Raji (cell line): ENCODE measurements at regions not wholly inside any gene's neighbourhood (a gene's known extent, or its start where the extent isn't known, plus 50 kb on each side); places are given as distances from the start of the nearest gene placed in this dataset.

Experiments used
- POLR2A ChIP-seq: IDR thresholded peaks from 2 replicates; pipeline ENCODE4 v1.6.1; 2011; ENCODE audit warnings: low read depth, low read length, control low read depth; ENCODE audit not compliant: insufficient read depth

DNA sequence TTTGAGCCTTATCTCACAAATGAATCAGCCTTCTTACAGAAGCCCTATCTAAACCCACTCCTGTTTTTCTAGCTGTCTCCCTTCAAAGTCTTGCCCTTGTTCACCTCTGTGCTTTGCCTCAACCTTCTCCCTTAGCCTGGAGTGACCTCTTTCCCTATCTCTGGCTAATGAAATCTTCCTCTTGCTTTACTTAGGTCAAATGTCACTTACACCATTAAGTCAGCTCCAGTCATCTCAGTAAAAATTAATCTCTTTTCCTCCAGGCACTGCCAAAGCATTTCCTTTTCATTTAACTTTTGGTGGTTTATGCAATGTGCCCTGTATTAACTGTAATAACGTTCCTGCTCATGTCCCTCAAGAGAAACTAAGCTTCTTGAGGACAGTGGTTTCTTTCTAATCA lies 596.5 kb upstream of the MIR17HG start:
- TF ChIP-seq POLR2A: no peak

DNA sequence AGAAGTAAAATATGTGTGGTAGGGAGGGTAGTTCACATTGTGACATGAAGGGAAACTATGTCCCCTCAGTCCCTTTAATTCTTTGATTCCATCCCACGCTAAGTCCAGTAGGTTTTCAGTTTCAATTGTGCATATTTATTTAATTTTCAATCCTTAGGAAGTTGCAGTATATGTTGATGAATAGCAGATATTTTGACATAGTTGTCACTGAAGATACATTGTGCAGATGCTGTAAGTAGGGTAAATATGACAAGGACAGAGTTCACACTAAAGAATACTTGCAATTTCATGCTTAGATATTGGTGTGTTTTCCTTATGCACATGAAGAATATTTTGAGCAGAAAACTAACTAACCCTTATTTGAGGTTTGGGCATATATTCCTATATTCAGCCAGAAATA lies 595.4 kb upstream of the MIR17HG start:
- TF ChIP-seq POLR2A: no peak

DNA sequence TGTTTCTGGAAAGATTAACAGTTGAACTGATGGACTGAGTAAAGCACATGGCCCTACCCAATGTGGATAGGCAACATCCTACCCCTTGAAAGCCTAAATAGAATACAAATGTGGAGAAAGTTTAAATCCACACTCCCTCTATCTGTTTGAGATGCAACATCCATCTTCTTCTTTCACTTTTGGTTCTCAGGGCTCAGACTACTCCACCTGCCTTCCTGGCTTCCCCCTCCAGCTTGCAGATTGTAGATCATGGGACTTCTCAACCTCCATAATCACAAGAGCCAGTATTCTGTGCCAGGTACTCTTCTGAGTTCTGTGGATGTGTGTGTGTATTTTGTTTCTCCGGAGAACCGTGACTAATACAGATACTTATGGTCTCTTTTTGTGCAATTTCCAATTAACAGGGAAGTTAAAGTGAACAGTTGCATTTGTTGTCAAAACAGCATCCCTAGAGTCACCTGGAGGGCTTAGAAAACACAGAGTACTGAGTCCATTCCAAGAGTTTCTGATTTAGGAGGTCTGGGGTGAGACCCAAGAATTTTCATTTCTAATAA lies 590.3 kb upstream of the MIR17HG start:
- no peak for TF ChIP-seq POLR2A

DNA sequence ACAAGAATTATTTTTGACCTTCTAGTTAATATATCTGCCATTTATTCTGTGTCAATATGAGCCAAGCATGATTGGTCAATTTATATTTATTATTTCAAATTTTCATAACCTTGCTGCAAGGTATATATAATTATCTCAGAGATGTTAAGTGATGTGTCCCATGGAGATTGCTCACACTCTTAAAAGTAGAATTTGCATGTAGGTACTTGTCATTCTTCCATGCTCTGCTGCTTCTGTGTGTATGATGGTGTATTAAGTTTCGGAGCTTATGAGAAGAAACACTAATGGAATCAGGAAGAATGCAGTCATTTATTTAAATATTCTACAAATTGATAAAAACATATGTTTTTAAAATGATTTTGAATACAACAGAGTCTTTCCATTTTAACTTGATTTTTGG lies 586.8 kb upstream of the MIR17HG start:
- TF ChIP-seq POLR2A: no peak

DNA sequence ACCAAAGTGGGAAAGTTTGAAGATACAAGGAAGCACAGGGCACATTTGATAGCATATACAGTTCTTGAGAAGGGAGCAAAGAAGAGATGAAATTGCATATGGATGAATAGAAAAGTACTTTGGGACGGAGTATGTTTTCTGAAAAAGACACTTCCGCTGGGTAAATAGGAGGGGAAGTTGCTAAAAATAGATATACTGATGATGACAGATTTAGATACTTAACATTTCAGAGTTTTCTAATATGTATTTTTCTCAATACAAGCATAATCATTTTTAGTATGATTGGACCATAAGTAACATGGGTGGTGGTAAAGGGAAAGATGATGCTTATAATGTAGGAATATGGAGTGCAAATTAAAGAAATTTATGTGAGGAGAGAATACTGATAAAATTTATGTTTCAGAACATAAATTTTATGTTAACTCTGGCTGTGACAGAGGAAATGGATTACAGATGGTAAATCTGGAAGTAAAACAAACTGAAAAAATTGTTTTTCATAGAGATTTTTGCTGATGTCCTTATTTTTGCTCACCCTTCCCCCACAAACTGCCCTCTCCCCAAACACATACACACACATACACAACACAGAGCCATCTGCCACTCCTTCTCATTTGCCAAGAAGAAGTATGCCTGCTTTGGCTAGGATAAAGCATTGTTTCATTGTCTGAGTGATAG lies 583.9 kb upstream of the MIR17HG start:
- TF ChIP-seq POLR2A: no peak

DNA sequence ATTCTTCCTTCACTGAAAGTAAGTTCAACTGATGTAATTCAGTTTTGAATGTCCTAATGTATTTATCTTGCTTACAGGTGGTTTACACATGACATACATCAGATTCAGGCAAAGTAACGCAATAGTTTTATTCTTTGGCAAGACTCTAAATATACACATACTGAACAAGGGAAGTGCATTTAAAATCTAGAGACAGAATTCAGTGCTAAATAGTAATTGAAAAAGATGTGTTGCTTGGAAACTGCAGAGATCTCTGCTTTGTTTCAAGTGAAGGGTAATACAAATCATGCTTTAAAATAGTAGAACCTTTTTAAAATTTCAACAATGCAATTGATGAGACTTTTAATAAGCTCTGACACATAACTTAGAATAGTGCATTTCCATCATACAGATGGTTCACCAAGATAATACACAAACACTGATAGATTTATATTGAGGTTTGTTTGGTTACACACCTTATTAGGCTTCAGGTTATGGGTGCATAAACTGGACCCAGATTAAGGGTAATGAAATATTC lies 581.0 kb upstream of the MIR17HG start:
- TF ChIP-seq POLR2A: no peak

DNA sequence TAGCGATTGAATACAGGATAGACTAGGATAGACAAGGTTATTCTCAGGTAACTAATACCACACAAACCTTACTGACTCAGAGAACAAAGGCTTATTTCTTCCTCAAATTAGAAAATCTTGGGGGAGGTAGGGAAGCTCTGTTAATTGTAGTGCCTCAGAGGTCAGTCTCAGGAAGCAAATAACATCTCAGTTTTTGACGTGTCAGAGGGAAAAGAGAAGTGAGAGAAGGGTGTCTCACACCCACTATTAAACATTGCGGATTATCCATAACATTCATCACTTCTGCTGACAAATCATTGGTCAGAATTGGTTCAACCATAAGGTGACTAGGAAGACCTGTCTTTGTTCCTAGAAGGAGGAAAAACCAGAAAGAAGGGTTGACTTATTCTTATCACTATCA lies 579.4 kb upstream of the MIR17HG start:
- no peak for TF ChIP-seq POLR2A

DNA sequence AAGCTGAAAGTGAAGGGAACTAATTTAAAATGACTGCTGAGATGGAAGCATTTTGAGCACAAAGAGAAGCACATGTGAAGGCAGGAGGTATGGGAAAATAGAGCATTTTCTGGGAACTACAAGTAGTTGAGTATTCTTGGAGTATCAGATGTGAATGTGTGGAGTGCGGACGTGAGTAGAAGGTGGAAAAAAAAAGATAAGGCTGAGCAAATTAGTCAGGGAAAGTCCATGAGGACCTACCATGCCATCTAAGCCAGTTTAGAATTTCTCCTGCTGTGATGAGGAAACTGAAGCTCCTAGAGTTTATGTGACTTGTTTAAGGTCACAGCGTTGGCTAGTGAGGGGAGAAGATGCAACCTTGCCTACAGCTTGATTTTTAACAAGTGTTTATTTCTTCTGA lies 578.1 kb upstream of the MIR17HG start:
- no peak for TF ChIP-seq POLR2A

DNA sequence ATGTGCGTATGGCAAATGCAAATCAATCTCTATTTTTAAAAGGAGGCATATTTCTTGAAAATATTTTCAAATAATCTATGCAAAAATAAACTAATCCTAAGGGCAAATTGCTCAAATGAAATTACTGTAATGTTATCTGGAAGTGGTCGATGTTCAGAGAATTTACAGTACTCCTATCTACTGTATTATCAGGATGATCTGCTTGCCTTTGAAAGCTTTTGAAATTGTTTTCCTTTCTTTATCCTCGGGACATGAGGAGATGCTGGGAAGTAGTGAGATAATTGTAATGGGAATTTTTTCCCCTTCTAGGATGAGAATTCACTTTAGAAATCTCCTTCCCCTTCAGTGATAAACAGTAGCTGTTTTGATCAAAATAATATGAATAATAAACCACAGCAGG lies 577.2 kb upstream of the MIR17HG start:
- TF ChIP-seq POLR2A: no peak

DNA sequence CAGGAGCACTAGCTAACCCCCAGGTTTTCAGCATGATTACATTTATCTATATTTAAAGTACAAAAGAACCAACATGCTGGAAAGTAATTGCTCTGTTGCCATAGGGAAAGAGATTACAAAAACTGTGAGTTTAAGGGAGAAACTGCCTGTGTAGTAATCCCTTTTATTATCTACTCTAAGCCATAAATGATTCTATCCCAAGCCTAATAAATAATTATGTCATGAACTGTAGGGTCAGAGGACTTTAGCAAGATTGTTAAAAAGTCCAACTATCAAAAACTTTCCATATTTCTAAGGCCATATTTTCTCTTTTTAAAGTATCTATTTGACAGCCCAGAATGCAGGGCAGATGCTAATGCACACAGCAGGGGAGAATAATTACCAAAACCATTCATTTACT lies 573.8 kb upstream of the MIR17HG start:
- TF ChIP-seq POLR2A: no peak

DNA sequence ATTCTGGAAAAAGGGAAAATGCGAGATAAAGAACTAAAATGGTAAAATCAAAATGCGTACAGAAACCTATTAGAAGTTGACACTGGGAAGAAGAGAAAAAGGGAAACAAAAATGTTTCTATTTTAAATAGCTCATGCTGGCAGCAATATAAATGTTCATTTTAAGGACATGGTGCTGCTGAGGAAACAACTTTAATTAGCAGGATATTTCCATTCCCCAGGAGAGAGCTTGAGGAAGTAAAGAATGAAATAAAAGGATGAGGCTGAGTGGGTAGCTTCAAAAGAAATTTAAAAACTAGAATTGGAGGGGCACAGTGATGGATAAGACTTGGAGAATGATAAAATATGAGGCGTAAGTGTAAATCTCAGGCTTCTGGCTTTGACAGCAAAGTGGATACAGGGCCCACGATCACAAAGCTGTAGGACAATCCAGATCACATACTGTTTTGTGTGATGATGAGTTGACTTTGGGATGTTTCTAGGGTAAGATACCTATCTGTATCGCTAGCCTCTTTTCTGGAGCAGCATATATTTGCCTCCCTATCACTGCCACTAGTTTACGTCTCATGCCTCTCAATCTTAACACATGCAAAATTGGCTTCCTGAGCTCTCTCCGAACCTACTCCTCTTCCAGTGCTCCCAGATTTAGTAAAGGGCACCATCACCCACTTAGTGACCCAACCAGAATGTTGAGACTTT lies 571.3 kb upstream of the MIR17HG start:
- no peak for TF ChIP-seq POLR2A

DNA sequence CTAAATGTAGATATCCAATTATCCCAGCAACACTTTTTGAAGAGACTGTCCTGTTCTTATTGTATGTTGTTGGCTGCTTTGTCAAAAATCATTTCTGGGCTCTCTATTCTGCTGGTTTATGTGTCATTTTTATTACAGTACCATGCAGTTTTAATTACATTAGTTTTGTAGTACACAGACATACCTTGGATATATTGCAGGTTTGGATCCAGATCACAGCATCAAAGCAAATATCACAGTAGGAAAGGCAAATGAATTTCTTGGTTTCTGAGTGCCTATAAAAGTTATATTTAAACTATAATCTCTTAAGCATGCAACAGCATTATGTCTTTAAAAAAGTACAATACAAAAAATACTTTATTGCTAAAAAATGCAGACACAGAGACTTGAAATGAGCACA lies 564.2 kb upstream of the MIR17HG start:
- TF ChIP-seq POLR2A: no peak

DNA sequence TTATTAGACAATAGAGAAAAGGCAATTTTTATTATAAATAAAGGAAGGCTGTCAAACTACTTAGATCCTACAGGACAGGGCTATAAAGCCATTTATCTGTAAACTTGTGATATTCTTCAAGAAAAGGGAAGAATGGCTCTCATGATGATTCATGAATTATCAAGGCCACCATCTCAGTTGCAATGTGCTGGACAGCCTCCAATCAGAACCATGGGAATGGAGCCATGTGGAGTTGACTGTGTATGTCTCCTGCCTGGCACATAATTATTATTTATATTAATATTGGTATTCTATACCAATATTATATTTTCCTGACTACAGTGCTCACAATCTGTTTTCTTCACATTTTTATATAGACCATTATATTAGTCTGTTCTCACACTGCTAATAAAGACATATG lies 560.5 kb upstream of the MIR17HG start:
- TF ChIP-seq POLR2A: no peak

DNA sequence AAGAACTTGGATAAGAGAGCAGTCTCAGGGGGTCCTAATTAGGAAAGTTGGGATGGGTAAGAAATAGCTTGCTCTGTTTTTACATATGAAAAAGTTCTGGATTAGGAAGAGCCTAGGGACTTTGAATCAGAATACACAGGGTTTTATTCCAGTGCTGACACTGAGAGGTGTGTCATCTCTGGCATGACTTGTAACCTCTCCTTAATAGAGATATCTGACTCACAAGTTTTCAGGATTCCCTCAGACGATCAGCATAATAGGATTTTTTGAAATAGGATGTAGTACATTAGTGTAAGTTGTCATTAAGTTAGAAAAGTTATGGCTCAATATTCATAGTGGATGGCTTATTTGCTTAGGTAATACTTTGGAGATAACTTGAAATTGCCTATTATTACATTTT lies 555.2 kb upstream of the MIR17HG start:
- TF ChIP-seq POLR2A: no peak

DNA sequence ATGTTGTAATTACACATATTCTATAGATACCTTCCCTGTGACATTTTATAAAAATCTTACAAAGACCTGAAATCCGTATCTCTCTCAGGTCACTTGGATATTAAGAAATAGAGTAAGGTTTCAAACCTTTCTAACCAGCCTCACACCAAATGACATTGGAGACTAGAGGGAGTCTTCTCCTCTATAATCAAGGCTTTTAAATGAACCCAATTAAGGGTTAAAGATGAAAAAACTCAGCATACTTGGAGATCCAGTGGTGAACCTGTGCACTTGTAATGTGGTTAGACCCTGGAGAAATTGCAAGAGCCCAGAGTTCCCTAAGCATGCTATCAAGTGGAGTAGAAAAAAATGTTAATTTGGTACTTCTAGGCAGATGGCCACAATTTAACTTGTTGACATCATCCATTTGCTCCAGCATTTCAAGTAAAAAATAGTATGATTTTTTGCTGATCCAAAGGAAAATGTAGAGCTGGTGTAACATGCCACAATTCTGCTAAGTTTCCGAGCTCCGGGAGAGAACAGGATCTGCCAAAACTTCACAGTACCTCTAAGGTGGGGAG lies 554.1 kb upstream of the MIR17HG start:
- TF ChIP-seq POLR2A: no peak

DNA sequence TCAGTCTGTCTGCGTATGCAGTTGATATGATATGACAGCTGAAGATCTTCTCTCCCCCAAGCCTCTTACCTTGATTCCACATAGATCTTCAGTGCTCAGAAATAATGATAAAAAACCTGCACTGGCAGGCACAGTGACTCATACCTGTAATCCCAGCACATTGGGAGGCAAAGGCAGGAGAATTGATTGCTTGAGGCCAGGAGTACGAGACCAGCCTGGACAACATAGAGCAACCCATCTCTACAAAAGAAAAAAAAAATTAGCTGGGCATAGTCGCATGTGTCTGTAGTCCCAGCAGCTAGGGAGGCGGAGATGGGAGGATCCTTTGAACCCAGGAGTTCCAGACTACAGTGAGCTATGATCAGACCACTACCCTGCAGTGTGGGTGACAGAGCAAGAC lies 551.0 kb upstream of the MIR17HG start:
- TF ChIP-seq POLR2A: no peak

DNA sequence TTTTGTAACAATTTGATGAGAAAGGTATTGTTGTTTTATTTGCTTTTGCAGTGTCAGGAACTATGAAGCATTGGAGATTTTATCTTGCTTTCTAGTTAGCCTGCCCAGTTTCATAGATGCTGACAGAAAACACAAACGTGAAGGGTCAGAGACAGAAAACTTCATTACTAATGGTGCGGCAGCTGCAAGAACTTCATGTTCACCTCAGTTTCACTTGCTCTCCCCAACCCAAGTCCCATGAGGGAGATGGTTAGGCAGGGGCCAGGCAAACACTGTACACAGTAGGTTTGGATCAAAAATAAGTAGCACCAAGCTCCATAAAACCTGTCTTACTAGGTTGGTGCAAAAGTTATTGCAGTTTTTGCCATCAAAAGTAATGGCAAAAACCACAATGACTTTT lies 550.2 kb upstream of the MIR17HG start:
- no peak for TF ChIP-seq POLR2A

DNA sequence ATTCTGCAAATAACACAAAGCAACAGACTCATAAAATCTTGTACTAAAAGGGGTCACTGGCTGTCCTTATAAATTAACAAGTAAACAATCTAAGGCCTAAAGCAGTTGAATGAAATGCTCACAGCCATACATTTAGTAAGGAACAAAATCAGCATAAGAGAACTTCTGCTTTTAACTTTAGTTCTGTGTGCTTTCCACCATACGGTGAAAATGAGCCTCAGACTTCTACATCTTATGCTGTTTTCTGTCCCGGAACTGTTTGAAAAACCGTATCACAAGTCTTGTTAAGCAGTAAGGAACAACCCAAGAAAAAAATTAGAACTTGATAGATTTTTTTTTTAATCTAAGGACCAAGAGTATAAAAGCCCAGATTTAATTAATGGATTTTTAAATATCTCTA lies 549.1 kb upstream of the MIR17HG start:
- TF ChIP-seq POLR2A: no peak
